ENCODE measurements at regions not wholly inside any gene's neighbourhood (a gene's known extent, or its start where the extent isn't known, plus 50 kb on each side); places are given as distances from the start of the nearest gene placed in this dataset.
"Not testable (repeated sequence)": the region's sequence is repeated elsewhere in the genome, so short reads cannot be mapped to it uniquely, and the experiment has no call there.

- Mint-ChIP-seq H3K4me1 (no peaks in the 10 kb centered on the region), H3K27ac (no peak overlapping the region), H3K36me3 (no peaks in the 10 kb centered on the region), H3K27me3 (no peaks in the 10 kb centered on the region), H3K4me3 (no peak overlapping the region), H3K9me3 (peaks cover 19 to 37% (median 25%) of the 10 kb centered on the region in 3 donors)
- H3K27ac ChIP-seq (ENCODE audit: low read length) = no peak overlapping the region
- ChIA-PET POLR2A (no interaction called here), CTCF (no interaction called here)
- H3K4me3 ChIP-seq (ENCODE audit: control insufficient read depth in 1 of 2, extremely low read depth in 1 of 2, low read length in 1 of 2) = no peak overlapping the region
- no peaks in the 10 kb centered on the region for H3K27me3 ChIP-seq (replicated peaks in 1 of 2; ENCODE audit: control insufficient read depth in 2 of 2, extremely low read depth in 1 of 2, insufficient read depth in 2 of 2, low read length in 1 of 2)
- no CpG with 5 or more reads among the region's 2 CpGs for WGBS (ENCODE audit: insufficient coverage)
- H3K36me3 ChIP-seq (ENCODE audit: control insufficient read depth in 2 of 2, extremely low read depth in 1 of 2, insufficient read depth in 1 of 2, low read length in 1 of 2) = no peaks in the 10 kb centered on the region
- no peak for ATAC-seq (replicated peaks in 1 of 4)
- H3K4me1 ChIP-seq (ENCODE audit: control insufficient read depth in 1 of 2, extremely low read depth in 1 of 2, insufficient read depth in 2 of 2, low read length in 2 of 2) = no peaks in the 10 kb centered on the region
- no peak for DNase-seq
- peaks cover 2% of the 10 kb centered on the region for H3K9me3 ChIP-seq
Measured at GRCh38 chr5:24196789-24197188, 448.0 kb downstream of the CDH10 start.

GRCh38 chr5:24208686-24209106, 436.1 kb downstream of the CDH10 start:
- ATAC-seq (replicated peaks in 1 of 4) = no peak

GRCh38 chr5:24215114-24215513, 429.7 kb downstream of the CDH10 start:
- Histone ChIP-seq H3K4me3 (ENCODE audit: control insufficient read depth in 1 of 2, extremely low read depth in 1 of 2, low read length in 1 of 2) (no peak overlapping the region), H3K36me3 (ENCODE audit: control insufficient read depth in 2 of 2, extremely low read depth in 1 of 2, insufficient read depth in 1 of 2, low read length in 1 of 2) (no peaks in the 10 kb centered on the region), H3K27ac (ENCODE audit: low read length) (no peak overlapping the region), H3K4me1 (ENCODE audit: control insufficient read depth in 1 of 2, extremely low read depth in 1 of 2, insufficient read depth in 2 of 2, low read length in 2 of 2) (no peaks in the 10 kb centered on the region), H3K9me3 (no peaks in the 10 kb centered on the region), H3K27me3 (replicated peaks in 1 of 2; ENCODE audit: control insufficient read depth in 2 of 2, extremely low read depth in 1 of 2, insufficient read depth in 2 of 2, low read length in 1 of 2) (no peaks in the 10 kb centered on the region)
- ATAC-seq (replicated peaks in 1 of 4) = no peak
- POLR2A ChIA-PET = no interaction called here
- Mint-ChIP-seq H3K4me1 (no peaks in the 10 kb centered on the region), H3K4me3 (no peak overlapping the region), H3K27me3 (no peaks in the 10 kb centered on the region), H3K9me3 (peaks cover 16 to 39% (median 20%) of the 10 kb centered on the region in 3 donors), H3K27ac (no peak overlapping the region), H3K36me3 (no peaks in the 10 kb centered on the region)
- no CpG with 5 or more reads among the region's 3 CpGs for WGBS (ENCODE audit: insufficient coverage)
- CTCF ChIA-PET = no interaction called here
- no peak for DNase-seq

More at GRCh38 chr5:24208686-24209106, 436.1 kb downstream of the CDH10 start:
- ChIA-PET CTCF (no interaction called here), POLR2A (no interaction called here)
- Histone ChIP-seq H3K9me3 (no peaks in the 10 kb centered on the region), H3K27ac (ENCODE audit: low read length) (no peak overlapping the region), H3K36me3 (ENCODE audit: control insufficient read depth in 2 of 2, extremely low read depth in 1 of 2, insufficient read depth in 1 of 2, low read length in 1 of 2) (no peaks in the 10 kb centered on the region), H3K4me1 (ENCODE audit: control insufficient read depth in 1 of 2, extremely low read depth in 1 of 2, insufficient read depth in 2 of 2, low read length in 2 of 2) (no peaks in the 10 kb centered on the region), H3K27me3 (replicated peaks in 1 of 2; ENCODE audit: control insufficient read depth in 2 of 2, extremely low read depth in 1 of 2, insufficient read depth in 2 of 2, low read length in 1 of 2) (no peaks in the 10 kb centered on the region), H3K4me3 (ENCODE audit: control insufficient read depth in 1 of 2, extremely low read depth in 1 of 2, low read length in 1 of 2) (no peak overlapping the region)
- 100% methylated on average over 1 of the region's 4 CpGs for WGBS (ENCODE audit: insufficient coverage)
- Mint-ChIP-seq H3K27me3 (no peaks in the 10 kb centered on the region), H3K9me3 (peaks cover 19 to 36% (median 20%) of the 10 kb centered on the region in 3 donors), H3K36me3 (no peaks in the 10 kb centered on the region), H3K4me1 (no peaks in the 10 kb centered on the region), H3K4me3 (no peak overlapping the region), H3K27ac (no peak overlapping the region)
- DNase-seq = no peak

- Histone ChIP-seq H3K27me3 (replicated peaks in 1 of 2; ENCODE audit: control insufficient read depth in 2 of 2, extremely low read depth in 1 of 2, insufficient read depth in 2 of 2, low read length in 1 of 2) (no peaks in the 10 kb centered on the region), H3K36me3 (ENCODE audit: control insufficient read depth in 2 of 2, extremely low read depth in 1 of 2, insufficient read depth in 1 of 2, low read length in 1 of 2) (no peaks in the 10 kb centered on the region), H3K4me3 (ENCODE audit: control insufficient read depth in 1 of 2, extremely low read depth in 1 of 2, low read length in 1 of 2) (no peak overlapping the region), H3K27ac (ENCODE audit: low read length) (no peak overlapping the region), H3K9me3 (no peaks in the 10 kb centered on the region), H3K4me1 (ENCODE audit: control insufficient read depth in 1 of 2, extremely low read depth in 1 of 2, insufficient read depth in 2 of 2, low read length in 2 of 2) (no peaks in the 10 kb centered on the region)
- peaks cover 22 to 46% (median 28%) of the 10 kb centered on the region in 3 donors for H3K9me3 Mint-ChIP-seq
- CTCF ChIA-PET = no interaction called here
- H3K27me3 Mint-ChIP-seq = no peaks in the 10 kb centered on the region
- no peak for ATAC-seq (replicated peaks in 1 of 4)
- H3K36me3 Mint-ChIP-seq = no peaks in the 10 kb centered on the region
- no CpG with 5 or more reads among the region's 2 CpGs for WGBS (ENCODE audit: insufficient coverage)
- POLR2A ChIA-PET = no interaction called here
- no peak for DNase-seq
- no peak overlapping the region for H3K27ac Mint-ChIP-seq
- H3K4me3 Mint-ChIP-seq = no peak overlapping the region
- H3K4me1 Mint-ChIP-seq = no peaks in the 10 kb centered on the region
Measured at GRCh38 chr5:24222876-24223275, 421.9 kb downstream of the CDH10 start.

- no peaks in the 10 kb centered on the region for H3K27me3 Mint-ChIP-seq
- POLR2A ChIA-PET = no interaction called here
- H3K4me3 Mint-ChIP-seq = no peak overlapping the region
Measured at GRCh38 chr5:24225051-24225450, 419.7 kb downstream of the CDH10 start.

GRCh38 chr5:24226479-24226878, 418.3 kb downstream of the CDH10 start:
- ChIA-PET CTCF (no interaction called here), POLR2A (no interaction called here)
- Histone ChIP-seq H3K27ac (ENCODE audit: low read length) (no peak overlapping the region), H3K36me3 (ENCODE audit: control insufficient read depth in 2 of 2, extremely low read depth in 1 of 2, insufficient read depth in 1 of 2, low read length in 1 of 2) (no peaks in the 10 kb centered on the region), H3K4me3 (ENCODE audit: control insufficient read depth in 1 of 2, extremely low read depth in 1 of 2, low read length in 1 of 2) (no peak overlapping the region), H3K4me1 (ENCODE audit: control insufficient read depth in 1 of 2, extremely low read depth in 1 of 2, insufficient read depth in 2 of 2, low read length in 2 of 2) (no peaks in the 10 kb centered on the region), H3K9me3 (no peaks in the 10 kb centered on the region), H3K27me3 (replicated peaks in 1 of 2; ENCODE audit: control insufficient read depth in 2 of 2, extremely low read depth in 1 of 2, insufficient read depth in 2 of 2, low read length in 1 of 2) (no peaks in the 10 kb centered on the region)
- Mint-ChIP-seq H3K27me3 (no peaks in the 10 kb centered on the region), H3K4me1 (no peaks in the 10 kb centered on the region), H3K9me3 (peaks cover 17 to 30% (median 20%) of the 10 kb centered on the region in 3 donors), H3K36me3 (no peaks in the 10 kb centered on the region), H3K4me3 (no peak overlapping the region), H3K27ac (no peak overlapping the region)
- ATAC-seq (replicated peaks in 1 of 4) = no peak
- DNase-seq = no peak
- WGBS (ENCODE audit: insufficient coverage) = 83% methylated on average over 1 of the region's 1 CpG

More at GRCh38 chr5:24225051-24225450, 419.7 kb downstream of the CDH10 start:
- no peak for ATAC-seq (replicated peaks in 1 of 4)
- CTCF ChIA-PET = interaction anchor here in 1 of 2 donors (0.6 kb wide), 1 partner anchor 354 kb away, joined by 5 read pairs; no protein-coding TSS in a partner anchor
- H3K27ac Mint-ChIP-seq = no peak overlapping the region
- Histone ChIP-seq H3K27ac (ENCODE audit: low read length) (no peak overlapping the region), H3K4me1 (ENCODE audit: control insufficient read depth in 1 of 2, extremely low read depth in 1 of 2, insufficient read depth in 2 of 2, low read length in 2 of 2) (no peaks in the 10 kb centered on the region), H3K36me3 (ENCODE audit: control insufficient read depth in 2 of 2, extremely low read depth in 1 of 2, insufficient read depth in 1 of 2, low read length in 1 of 2) (no peaks in the 10 kb centered on the region), H3K4me3 (ENCODE audit: control insufficient read depth in 1 of 2, extremely low read depth in 1 of 2, low read length in 1 of 2) (no peak overlapping the region), H3K9me3 (no peaks in the 10 kb centered on the region), H3K27me3 (replicated peaks in 1 of 2; ENCODE audit: control insufficient read depth in 2 of 2, extremely low read depth in 1 of 2, insufficient read depth in 2 of 2, low read length in 1 of 2) (no peaks in the 10 kb centered on the region)
- no peaks in the 10 kb centered on the region for H3K4me1 Mint-ChIP-seq
- no peaks in the 10 kb centered on the region for H3K36me3 Mint-ChIP-seq
- H3K9me3 Mint-ChIP-seq = peaks cover 18 to 37% (median 21%) of the 10 kb centered on the region in 3 donors
- no peak for DNase-seq

GRCh38 chr5:24227881-24228280, 416.9 kb downstream of the CDH10 start:
- H3K4me3 Mint-ChIP-seq; H3K4me1 Mint-ChIP-seq; H3K36me3 ChIP-seq (ENCODE audit: control insufficient read depth in 2 of 2, extremely low read depth in 1 of 2, insufficient read depth in 1 of 2, low read length in 1 of 2); H3K9me3 ChIP-seq; H3K36me3 Mint-ChIP-seq; DNase-seq; ATAC-seq (replicated peaks in 1 of 4); H3K27ac Mint-ChIP-seq; H3K27me3 Mint-ChIP-seq; H3K4me1 ChIP-seq (ENCODE audit: control insufficient read depth in 1 of 2, extremely low read depth in 1 of 2, insufficient read depth in 2 of 2, low read length in 2 of 2); H3K4me3 ChIP-seq (ENCODE audit: control insufficient read depth in 1 of 2, extremely low read depth in 1 of 2, low read length in 1 of 2); CTCF ChIA-PET; H3K27me3 ChIP-seq (replicated peaks in 1 of 2; ENCODE audit: control insufficient read depth in 2 of 2, extremely low read depth in 1 of 2, insufficient read depth in 2 of 2, low read length in 1 of 2); POLR2A ChIA-PET; H3K27ac ChIP-seq (ENCODE audit: low read length): not testable (repeated sequence)
- peaks cover 11 to 28% (median 18%) of the 10 kb centered on the region in 3 donors for H3K9me3 Mint-ChIP-seq
- WGBS (ENCODE audit: insufficient coverage) = 75% methylated on average over 1 of the region's 5 CpGs
